ENCODE measurements at regions not wholly inside any gene's neighbourhood (a gene's known extent, or its start where the extent isn't known, plus 50 kb on each side); places are given as distances from the start of the nearest gene placed in this dataset.

GRCh38 chr15:77722759-77723460 is 90.2 kb upstream of the LINGO1 start:
- no peaks in the 10 kb centered on the region for H3K23me2 ChIP-seq (ENCODE audit: low read depth, low read length)
- no peak overlapping the region for H2BK15ac ChIP-seq (ENCODE audit: low read length)
- no peaks in the 10 kb centered on the region for H3K27me3 ChIP-seq (replicated peaks in 1 of 4; ENCODE audit: control insufficient read depth in 3 of 4, extremely low read depth in 1 of 4, insufficient read depth in 3 of 4, low read length in 3 of 4)
- no peak overlapping the region for H3K18ac ChIP-seq (ENCODE audit: extremely low read depth, low read length)
- DNase-seq (ENCODE audit: low read depth in 1 of 2, low spot score in 2 of 2): peak in 1 of 2 experiments; percentile 29
- CTCF ChIA-PET (ENCODE audit: partially characterized antibody): interaction anchor here (1.0 to 4.1 kb wide), 8 partner anchors 10 to 118 kb away, joined by 3 to 16 read pairs (median 4); no protein-coding TSS in a partner anchor
- no peaks in the 10 kb centered on the region for H3K79me1 ChIP-seq (ENCODE audit: low read depth, low read length)
- H3K4me3 ChIP-seq (ENCODE audit: extremely low read depth in 1 of 4, insufficient read depth in 2 of 4, low read depth in 3 of 4, low read length in 4 of 4): no peak overlapping the region
- no peak overlapping the region for H3K4me2 ChIP-seq (ENCODE audit: insufficient read depth in 1 of 2, low read depth in 2 of 2, low read length in 2 of 2)
- no peaks in the 10 kb centered on the region for H3K36me3 ChIP-seq (ENCODE audit: control insufficient read depth in 2 of 4, insufficient read depth in 4 of 4, low read length in 3 of 4)
- no peak overlapping the region for H2AFZ ChIP-seq (ENCODE audit: low read length)
- H3K56ac ChIP-seq (replicated peaks; ENCODE audit: insufficient read length, low read depth, low read length): no peak overlapping the region
- H3K79me2 ChIP-seq (ENCODE audit: control insufficient read depth in 1 of 2, insufficient read depth in 2 of 2, low read length in 2 of 2): no peaks in the 10 kb centered on the region
- peak overlapping the region; percentile 75; the same call in 1 of the 2 replicates for H2BK12ac ChIP-seq (ENCODE audit: low read depth, low read length)
- TF ChIP-seq CTCF (IDR thresholded peaks at IDR 0.05; ENCODE audit: control extremely low read depth in 1 of 3, insufficient read depth in 1 of 3, low read depth in 1 of 3, low read length in 3 of 3) (peak; percentile 31 to 46 (median 46)), KDM1A (IDR thresholded peaks at IDR 0.05; ENCODE audit: borderline replicate concordance, low read length) (peak; percentile 46; the same call in 1 of the 2 replicates), POLR2A (IDR thresholded peaks at IDR 0.05; ENCODE audit: control extremely low read depth in 1 of 2, low read depth in 2 of 2, low read length in 2 of 2) (no peak), EGR1 (IDR thresholded peaks at IDR 0.05; ENCODE audit: borderline replicate concordance, low read depth, low read length) (0 out of 2 replicates have a peak, but pooled peaks have one; percentile 3), E2F6 (IDR thresholded peaks at IDR 0.05) (no peak), RAD21 (IDR thresholded peaks at IDR 0.05 in 1 of 2, conservative IDR thresholded peaks at IDR 0.05 in 1 of 2; ENCODE audit: low read depth in 2 of 2, low read length in 2 of 2) (peak in 1 of 2 experiments; percentile 20; a peak in 2 of 4 replicates)
- no peak overlapping the region for H2BK20ac ChIP-seq (ENCODE audit: low read length)
- no peak overlapping the region for H4K91ac ChIP-seq (replicated peaks; ENCODE audit: insufficient read length, low read length)
- no peak overlapping the region for H3K27ac ChIP-seq (ENCODE audit: low read depth, low read length)
- no peaks in the 10 kb centered on the region for H3K9me3 ChIP-seq (ENCODE audit: insufficient read depth in 2 of 2, low read depth in 1 of 2, low read length in 1 of 2)
- no peak overlapping the region for H3K4ac ChIP-seq (replicated peaks; ENCODE audit: insufficient read length, low read depth, low read length)
- H2AK5ac ChIP-seq (ENCODE audit: low read depth, low read length): no peak overlapping the region
- H3K9ac ChIP-seq (replicated peaks in 1 of 4; ENCODE audit: extremely low read depth in 1 of 4, low read depth in 3 of 4, low read length in 3 of 4): no peak overlapping the region
- no peak overlapping the region for H3K23ac ChIP-seq (ENCODE audit: insufficient read length)
- POLR2A ChIA-PET (ENCODE audit: partially characterized antibody): interaction anchor here (0.6 to 1.7 kb wide), 3 partner anchors 10 to 454 kb away, joined by 3 to 4 read pairs (median 4); no protein-coding TSS in a partner anchor
- H2BK5ac ChIP-seq (ENCODE audit: low read depth, low read length): 0 out of 2 replicates have a peak overlapping the region, but pooled peaks have one; percentile 40
- H2BK120ac ChIP-seq (replicated peaks; ENCODE audit: low read depth, low read length): no peak overlapping the region
- 79% methylated on average over 14 of the region's 18 CpGs; no CpG with 5 or more reads in 1 of the 2 experiments for whole genome bisulfite sequencing, 2 experiments (ENCODE audit: extremely low coverage in 1 of 2, insufficient coverage in 1 of 2, insufficient read length in 1 of 2, insufficient replicate concordance in 2 of 2, low coverage in 1 of 2, low lambda C conversion rate in 2 of 2, missing lambda C conversion rate in 1 of 2)
- H4K20me1 ChIP-seq (replicated peaks in 1 of 2; ENCODE audit: control insufficient read depth in 1 of 2, insufficient read depth in 2 of 2, low read length in 2 of 2): no peaks in the 10 kb centered on the region
- no peak overlapping the region for H3K14ac ChIP-seq (ENCODE audit: insufficient read length)
- H4K8ac ChIP-seq (ENCODE audit: extremely low read depth, insufficient read depth, low read length): no peak overlapping the region
- no peak overlapping the region for H4K5ac ChIP-seq (ENCODE audit: insufficient read length, low read depth, low read length)
- no peak for FAIRE-seq
- H3K4me1 ChIP-seq (replicated peaks in 1 of 4; ENCODE audit: control insufficient read depth in 3 of 4, insufficient read depth in 4 of 4, low read length in 3 of 4): peaks cover 0 to 2% (median under 1%) of the 10 kb centered on the region in 4 experiments; a peak in 1 of 7 replicates

Measured in H1 (cell line).